GM21576 (cell line): ENCODE measurements at regions not wholly inside any gene's neighbourhood (a gene's known extent, or its start where the extent isn't known, plus 50 kb on each side); places are given as distances from the start of the nearest gene placed in this dataset.
"Not testable (repeated sequence)": the region's sequence is repeated elsewhere in the genome, so short reads cannot be mapped to it uniquely, and the experiment has no call there.

Experiments
- ATAC-seq: cut with Tn5 transposase; IDR thresholded peaks from one replicate; pipeline ENCODE4 v1.9.1; 2021; ENCODE audit warnings: mild to moderate bottlenecking, moderate library complexity; ENCODE audit not compliant: unreplicated experiment

DNA sequence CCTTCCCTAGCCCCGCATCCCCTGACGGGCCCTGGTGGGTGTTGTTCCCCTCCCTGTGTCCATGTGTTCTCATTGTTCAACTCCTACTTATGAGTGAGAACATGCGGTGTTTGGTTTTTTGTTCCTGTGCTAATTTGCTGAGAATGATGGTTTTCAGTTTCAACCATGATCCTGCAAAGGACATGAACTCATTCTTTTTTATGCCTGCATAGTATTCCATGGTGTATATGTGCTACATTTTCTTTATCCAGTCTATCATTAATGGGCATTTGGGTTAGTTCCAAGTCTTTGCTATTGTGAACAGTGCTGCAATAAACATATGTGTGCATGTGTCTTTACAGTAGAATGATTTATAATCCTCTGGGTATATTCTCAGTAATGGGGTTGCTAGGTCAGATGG, 65.7 kb upstream of the DCD start:
- not testable (repeated sequence) for ATAC-seq

GRCh38 chr12:54711669-54712068, 63.5 kb upstream of the DCD start:
- ATAC-seq: no peak

DNA sequence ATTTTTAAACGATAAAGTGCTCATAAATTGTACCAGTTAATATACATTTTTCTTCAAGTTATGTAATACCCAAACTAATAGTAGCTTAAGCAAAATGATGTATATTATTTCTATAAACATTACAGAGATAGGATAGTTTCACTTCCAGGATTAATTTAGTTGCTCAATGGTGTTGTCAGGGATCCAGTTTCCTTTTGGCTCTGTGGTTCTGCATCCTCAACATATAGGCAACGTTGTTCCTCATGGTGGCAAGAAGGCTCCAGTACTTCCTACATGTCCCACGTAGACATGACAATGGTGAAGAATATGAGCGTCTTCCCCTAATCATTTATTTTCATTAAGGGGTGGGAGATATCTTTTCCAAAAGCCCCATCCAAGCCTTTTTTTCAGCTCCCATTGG, 60.7 kb upstream of the DCD start:
- ATAC-seq: no peak

DNA sequence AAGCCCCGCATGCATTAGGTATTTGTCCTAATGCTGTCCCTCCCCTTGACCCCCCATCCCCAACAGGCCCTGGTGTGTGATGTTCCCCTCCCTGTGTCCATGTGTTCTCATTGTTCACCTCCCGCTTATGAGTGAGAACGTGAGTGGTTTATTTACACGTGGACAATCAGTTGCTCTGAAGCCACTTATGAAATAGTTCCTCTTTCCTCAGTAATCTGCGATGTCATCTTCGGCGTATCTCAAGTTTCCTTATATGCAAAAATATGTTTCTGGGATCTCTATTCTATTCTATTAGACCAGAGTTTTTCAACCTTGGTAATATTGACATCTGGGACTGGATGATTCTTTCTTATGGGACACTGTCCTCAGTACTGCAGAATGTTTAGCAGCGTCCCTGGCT, 56.0 kb upstream of the DCD start:
- no peak for ATAC-seq

DNA sequence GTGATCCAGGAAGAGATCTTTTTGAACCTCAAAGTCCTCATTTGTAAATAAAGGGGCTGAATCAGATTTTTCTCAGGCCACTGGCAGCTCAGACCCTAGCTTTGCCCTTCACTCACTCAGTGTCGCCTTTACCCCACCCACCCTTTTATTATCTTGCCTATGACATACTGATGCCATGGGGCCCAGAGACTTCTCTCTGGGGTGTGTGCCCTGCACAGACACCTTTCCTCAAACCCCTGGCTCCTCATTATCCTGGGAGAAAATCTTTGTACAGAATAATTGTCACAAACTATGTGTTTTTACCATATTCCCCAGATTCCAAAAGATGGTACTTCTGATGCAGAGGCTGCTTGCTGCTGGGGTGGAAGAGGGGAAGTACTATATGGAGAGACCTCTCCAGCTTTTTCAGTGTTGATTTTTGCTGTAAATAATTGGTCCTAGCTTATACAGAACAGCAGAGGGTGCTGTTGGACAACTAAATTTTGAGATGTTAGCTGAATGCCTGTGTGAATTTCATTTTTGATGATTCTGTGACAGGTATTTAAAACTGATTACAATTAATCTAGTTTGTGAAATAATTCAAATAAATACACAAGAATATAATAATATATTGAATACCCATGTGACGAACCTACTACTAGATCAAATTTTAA, 53.9 kb upstream of the DCD start:
- peak; percentile 63 for ATAC-seq

DNA sequence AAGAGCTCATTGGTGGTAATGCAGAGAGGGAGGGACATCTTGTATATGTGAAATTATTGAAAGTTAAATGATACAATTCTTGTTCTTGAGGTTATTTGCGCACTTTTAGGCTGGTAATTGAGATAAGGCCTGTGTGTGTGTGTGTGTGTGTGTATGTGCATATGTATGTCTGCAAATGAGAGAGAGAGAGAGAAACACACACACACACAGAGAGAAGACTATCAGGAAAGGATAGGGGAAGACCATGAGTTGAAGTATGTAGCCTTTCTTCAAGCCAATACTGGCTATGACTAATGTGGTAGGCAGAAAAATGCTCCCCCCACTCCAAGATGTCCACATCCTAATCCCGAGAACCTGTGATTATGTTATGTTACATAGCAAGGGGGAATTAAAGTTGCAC, 52.7 kb upstream of the DCD start:
- ATAC-seq: no peak

DNA sequence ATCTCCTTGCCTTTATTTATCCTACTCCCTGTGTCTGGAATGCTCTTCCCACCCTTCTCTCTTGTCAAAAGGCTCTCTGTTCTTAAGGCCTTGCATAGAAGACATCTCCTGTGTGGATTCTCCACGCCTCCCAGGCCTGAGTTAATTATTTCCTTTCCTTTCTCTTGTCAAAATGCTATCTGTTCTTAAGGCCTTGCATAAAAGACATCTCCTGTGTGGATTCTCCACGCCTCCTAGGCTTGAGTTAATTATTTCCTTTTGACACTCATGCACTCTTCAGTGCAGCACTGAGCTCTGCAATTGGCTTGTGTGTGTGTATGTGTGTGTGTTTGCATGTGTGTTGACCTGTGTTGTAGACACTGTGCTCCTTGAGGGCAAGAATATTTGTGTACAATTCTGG, 52.1 kb upstream of the DCD start:
- ATAC-seq: no peak
